Omental fat pad (tissue), 3 donors: ENCODE measurements at regions not wholly inside any gene's neighbourhood (a gene's known extent, or its start where the extent isn't known, plus 50 kb on each side); places are given as distances from the start of the nearest gene placed in this dataset.
"Not testable (repeated sequence)": the region's sequence is repeated elsewhere in the genome, so short reads cannot be mapped to it uniquely, and the experiment has no call there.

Experiments
- ATAC-seq: fragments of 150-250 bp; one replicate; pipeline ENCODE4 v1.9.1; 2016; ENCODE audit warnings: mild to moderate bottlenecking, moderate library complexity; ENCODE audit not compliant: low FRiP score
- DNase-seq: peaks from one replicate; pipeline ENCODE4 v3.0.0-alpha.2; 2019; ENCODE audit warnings: low spot score
- CTCF ChIP-seq, 3 donors: fragments of 450-650 bp; IDR thresholded peaks; one replicate each; pipeline ENCODE4 v1.5.1; 2016 to 2017; ENCODE audit warnings: antibody characterized with exemption in 3 of 3, mild to moderate bottlenecking in 3 of 3, moderate library complexity in 2 of 3

- ATAC-seq, result no peak
- no peak for DNase-seq
- TF ChIP-seq CTCF (IDR thresholded peaks at IDR 0.05), result no peak
These were observed 62.4 kb downstream of the CRYBB2 start for GRCh38 chr22:25281675-25282345.

DNA sequence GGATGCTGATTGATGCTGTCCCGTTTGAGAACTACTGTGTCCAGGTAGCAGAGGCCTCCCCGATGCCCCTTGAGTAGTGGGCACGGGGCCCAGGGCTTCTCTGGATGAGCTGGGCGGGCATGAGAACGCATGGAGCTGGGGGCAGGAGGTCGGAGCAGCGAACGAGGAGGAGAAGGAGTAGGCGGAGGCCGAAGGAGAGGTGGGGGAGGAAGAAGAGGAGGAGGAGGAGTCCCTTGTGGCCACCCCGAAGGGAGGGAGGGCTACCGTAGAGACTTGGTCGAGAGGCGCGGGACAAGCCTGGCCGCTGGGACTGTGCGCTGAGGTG is 62.9 kb downstream of the CRYBB2 start:
- no peak for DNase-seq
- no peak for TF ChIP-seq CTCF (IDR thresholded peaks at IDR 0.05)
- ATAC-seq, result no peak

- no peak for ATAC-seq
- no peak for TF ChIP-seq CTCF (IDR thresholded peaks at IDR 0.05)
- DNase-seq, result no peak
These were observed 63.5 kb downstream of the CRYBB2 start for GRCh38 chr22:25282671-25283561.

GRCh38 chr22:25288481-25288880 is 69.0 kb downstream of the CRYBB2 start:
- ATAC-seq, DNase-seq: not testable (repeated sequence)

GRCh38 chr22:25301912-25302311 is 82.5 kb downstream of the CRYBB2 start:
- DNase-seq, ATAC-seq: not testable (repeated sequence)

DNA sequence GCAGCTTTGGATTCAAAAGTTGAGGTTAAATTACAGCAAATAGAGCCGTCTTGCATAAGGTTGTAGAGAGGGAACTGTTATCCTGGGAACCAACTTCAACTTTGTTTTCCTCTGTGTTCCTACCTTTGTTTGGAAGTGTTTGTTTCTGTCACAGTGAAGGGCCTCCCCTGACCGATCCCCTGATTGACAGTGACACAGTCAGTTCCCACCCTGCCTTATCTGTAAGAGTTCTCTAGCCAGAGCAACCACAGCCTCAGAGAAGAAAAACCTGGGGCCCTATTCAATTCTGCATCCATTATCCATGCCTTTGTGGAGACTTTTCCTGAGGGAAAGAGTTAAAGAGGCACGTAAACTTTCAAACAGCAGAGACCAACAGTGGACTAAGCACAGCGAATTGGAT is 90.1 kb downstream of the CRYBB2 start:
- not testable (repeated sequence) for ATAC-seq, DNase-seq

GRCh38 chr22:25311924-25312323 is 92.5 kb downstream of the CRYBB2 start:
- not testable (repeated sequence) for ATAC-seq

GRCh38 chr22:25318081-25318823 is 98.8 kb downstream of the CRYBB2 start:
- TF ChIP-seq CTCF (IDR thresholded peaks at IDR 0.05), result no peak
- DNase-seq, result no peak
- ATAC-seq, result no peak

More at GRCh38 chr22:25311924-25312323, 92.5 kb downstream of the CRYBB2 start:
- DNase-seq, result not testable (repeated sequence)
